RWPE1 (cell line): ENCODE measurements at regions not wholly inside any gene's neighbourhood (a gene's known extent, or its start where the extent isn't known, plus 50 kb on each side); places are given as distances from the start of the nearest gene placed in this dataset.

Source experiments
- CTCF ChIA-PET: fragments of 350-600 bp; sonication (Branson Sonifier 250); formaldehyde crosslinking; extraction: SDS; loops from one replicate; lab custom pipeline; 2021; lab: Yijun Ruan, JAX
- POLR2A ChIA-PET: fragments of 400-600 bp; formaldehyde crosslinking; extraction: SDS; loops from one replicate; lab custom pipeline; 2020; ENCODE audit warnings: antibody characterized with exemption; ENCODE audit not compliant: low non-redundant PET; lab: Yijun Ruan, JAX
- DNase-seq: peaks from one replicate; pipeline ENCODE4 v3.0.0; 2012; ENCODE audit warnings: low spot score
- H3K27ac ChIP-seq: fragments of 450-650 bp; 2 replicates; pipeline ENCODE4 v1.5.1; 2017
- CTCF ChIP-seq: fragments of 450-650 bp; conservative IDR thresholded peaks from 2 replicates; pipeline ENCODE4 v1.5.1; 2017; ENCODE audit warnings: low read depth, mild to moderate bottlenecking

DNA sequence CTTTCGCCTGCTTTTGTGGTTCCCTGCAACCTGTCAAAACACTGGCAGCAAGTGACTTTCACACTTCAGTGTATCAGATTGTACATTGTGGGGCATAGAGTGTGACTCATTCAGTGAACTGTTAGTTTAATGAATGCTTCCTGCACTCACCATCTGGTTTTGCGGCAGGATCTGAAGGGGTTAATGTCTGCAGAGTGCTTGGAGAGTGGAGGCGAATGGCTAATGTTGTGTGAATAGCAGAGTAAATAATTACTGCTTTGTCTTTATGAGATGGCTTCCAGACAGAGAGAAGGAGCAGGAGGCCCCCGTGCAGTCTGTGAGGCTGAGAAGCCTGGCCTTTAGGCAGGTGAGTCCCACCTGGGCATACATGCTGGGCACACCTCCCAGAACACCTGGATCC lies 454.3 kb upstream of the KIRREL3 start:
- no peak overlapping the region for H3K27ac ChIP-seq
- ChIA-PET POLR2A (no interaction called here), CTCF (no interaction called here)
- no peak for TF ChIP-seq CTCF
- DNase-seq: no peak

DNA sequence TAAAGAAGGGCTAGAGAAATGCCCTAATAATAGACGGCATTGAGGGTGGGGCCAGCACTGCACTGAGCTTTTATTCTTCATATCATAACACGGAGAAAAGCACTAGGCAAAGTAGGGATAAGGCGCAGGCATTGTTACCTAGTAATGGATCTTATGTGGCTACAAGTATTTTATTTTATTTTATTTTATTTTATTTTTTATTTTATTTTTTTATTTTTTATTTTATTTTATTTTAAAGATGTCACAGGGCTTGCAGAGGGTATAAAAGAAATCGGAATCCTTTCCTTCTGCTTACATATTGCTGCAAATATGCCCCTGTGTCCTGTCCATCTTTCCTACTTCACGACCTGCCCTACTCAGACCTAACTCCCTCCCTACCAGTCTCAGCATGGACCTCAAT lies 452.0 kb upstream of the KIRREL3 start:
- no peak for TF ChIP-seq CTCF
- ChIA-PET CTCF (no interaction called here), POLR2A (no interaction called here)
- no peak for DNase-seq
- H3K27ac ChIP-seq: no peak overlapping the region

GRCh38 chr11:127451861-127452260 lies 451.3 kb upstream of the KIRREL3 start:
- TF ChIP-seq CTCF: no peak
- no peak overlapping the region for H3K27ac ChIP-seq
- DNase-seq: no peak
- CTCF ChIA-PET: no interaction called here
- POLR2A ChIA-PET: no interaction called here

GRCh38 chr11:127448101-127448500 lies 447.5 kb upstream of the KIRREL3 start:
- ChIA-PET POLR2A (no interaction called here), CTCF (no interaction called here)
- TF ChIP-seq CTCF: no peak
- no peak for DNase-seq
- no peak overlapping the region for H3K27ac ChIP-seq

GRCh38 chr11:127445476-127445875 lies 444.9 kb upstream of the KIRREL3 start:
- CTCF ChIA-PET: no interaction called here
- no peak for TF ChIP-seq CTCF
- no peak overlapping the region for H3K27ac ChIP-seq
- no peak for DNase-seq
- POLR2A ChIA-PET: no interaction called here

DNA sequence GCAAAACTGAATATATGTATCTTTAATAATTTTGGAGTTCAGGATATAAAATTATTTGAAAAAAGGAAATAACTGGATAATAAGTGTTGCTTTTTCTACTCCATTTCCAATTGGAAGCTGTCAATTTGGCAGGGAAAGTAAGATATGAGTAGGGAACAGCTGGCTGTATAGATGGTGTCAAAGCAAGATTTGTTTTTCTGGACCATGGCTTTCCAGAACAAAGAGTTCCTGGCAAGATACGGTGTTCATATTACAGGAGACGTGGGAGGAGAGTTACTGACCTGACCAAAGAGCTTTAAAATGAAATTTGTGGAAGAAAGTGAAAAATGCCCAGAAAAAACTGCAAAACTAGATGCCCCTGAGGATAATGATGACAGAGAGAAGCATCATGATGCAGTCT lies 442.7 kb upstream of the KIRREL3 start:
- TF ChIP-seq CTCF: no peak
- no peak for DNase-seq
- H3K27ac ChIP-seq: no peak overlapping the region
- CTCF ChIA-PET: no interaction called here
- POLR2A ChIA-PET: no interaction called here

- no peak for TF ChIP-seq CTCF
- no peak overlapping the region for H3K27ac ChIP-seq
- ChIA-PET POLR2A (interaction anchor here (0.6 kb wide), 1 partner anchor 10 kb away, joined by 3 read pairs; no protein-coding TSS in a partner anchor), CTCF (interaction anchor here (0.5 kb wide), 1 partner anchor 484 kb away, joined by 4 read pairs; no protein-coding TSS in a partner anchor)
- no peak for DNase-seq
Measured at GRCh38 chr11:127440616-127441015, 440.0 kb upstream of the KIRREL3 start.
